Neural progenitor cell (in vitro differentiated cells): ENCODE measurements at regions not wholly inside any gene's neighbourhood (a gene's known extent, or its start where the extent isn't known, plus 50 kb on each side); places are given as distances from the start of the nearest gene placed in this dataset.
"Not testable (repeated sequence)": the region's sequence is repeated elsewhere in the genome, so short reads cannot be mapped to it uniquely, and the experiment has no call there.

ENCODE experiments used
- DNase-seq: peaks from one replicate; pipeline ENCODE4 v3.0.0-alpha.2; 2016; ENCODE audit warnings: low spot score
- H2AFZ ChIP-seq: fragments of 200-600 bp; sonication (generic); replicated peaks from 2 replicates; pipeline ENCODE4 v1.6.1; 2016; ENCODE audit warnings: antibody characterized with exemption
- H3F3A ChIP-seq: fragments of 200-600 bp; sonication (generic); 2 replicates; pipeline ENCODE4 v1.6.1; 2016; ENCODE audit warnings: antibody characterized with exemption, low read depth
- H3K27ac ChIP-seq: fragments of 200-600 bp; sonication (generic); 2 replicates; pipeline ENCODE4 v1.5.1; 2016; ENCODE audit warnings: mild to moderate bottlenecking
- H3K27me3 ChIP-seq: fragments of 200-600 bp; sonication (generic); 2 replicates; pipeline ENCODE4 v1.6.1; 2016; ENCODE audit warnings: mild to moderate bottlenecking, moderate library complexity
- H3K36me3 ChIP-seq: fragments of 200-600 bp; sonication (generic); 2 replicates; pipeline ENCODE4 v1.5.1; 2016
- H3K4me1 ChIP-seq: fragments of 200-600 bp; sonication (generic); 2 replicates; pipeline ENCODE4 v1.6.1; 2016; ENCODE audit warnings: mixed run types
- H3K4me2 ChIP-seq: fragments of 200-600 bp; sonication (generic); 2 replicates; pipeline ENCODE4 v1.6.1; 2016
- H3K4me3 ChIP-seq: fragments of 200-600 bp; sonication (generic); 2 replicates; pipeline ENCODE4 v1.5.1; 2016
- H3K79me2 ChIP-seq: fragments of 200-600 bp; sonication (generic); 2 replicates; pipeline ENCODE4 v1.6.1; 2016; ENCODE audit warnings: low read depth
- H3K9ac ChIP-seq: fragments of 200-600 bp; sonication (generic); 2 replicates; pipeline ENCODE4 v1.6.1; 2016
- H3K9me3 ChIP-seq: fragments of 200-600 bp; sonication (generic); 2 replicates; pipeline ENCODE4 v1.5.1; 2016; ENCODE audit warnings: low read depth
- H4K20me1 ChIP-seq: fragments of 200-600 bp; sonication (generic); 2 replicates; pipeline ENCODE4 v1.6.1; 2016; ENCODE audit warnings: low read depth
- H3K27ac Mint-ChIP-seq: 3 replicates; pipeline ENCODE4 v1.8.0; 2021; ENCODE audit warnings: mixed read lengths
- H3K27me3 Mint-ChIP-seq: 2 replicates; pipeline ENCODE4 v1.8.0; 2022; ENCODE audit warnings: low read depth, mild to moderate bottlenecking, inconsistent platforms, moderate library complexity, mixed read lengths; ENCODE audit not compliant: insufficient read depth
- H3K36me3 Mint-ChIP-seq: 3 replicates; pipeline ENCODE4 v1.8.0; 2021; ENCODE audit warnings: mixed read lengths
- H3K4me1 Mint-ChIP-seq: 3 replicates; pipeline ENCODE4 v1.8.0; 2021; ENCODE audit warnings: mixed read lengths
- H3K4me3 Mint-ChIP-seq: 3 replicates; pipeline ENCODE4 v1.8.0; 2021; ENCODE audit warnings: mild to moderate bottlenecking, moderate library complexity, mixed read lengths
- H3K9me3 Mint-ChIP-seq: 3 replicates; pipeline ENCODE4 v1.8.0; 2020; ENCODE audit warnings: mixed read lengths
- small RNA-seq: library from RNA; depleted of rRNA; stranded (forward); fragments of <200 nt; gene quantifications from one replicate; pipeline ENCODE3, GENCODE V24; 2015

GRCh38 chr1:120239351-120239750 lies 63.0 kb upstream of the SEC22B start:
- H3K36me3 ChIP-seq, H4K20me1 ChIP-seq, H3K9me3 ChIP-seq, H3K4me3 ChIP-seq, H3K27ac ChIP-seq, H3K27me3 Mint-ChIP-seq, H3K36me3 Mint-ChIP-seq, H3K27ac Mint-ChIP-seq, H3K4me2 ChIP-seq, H3K4me1 ChIP-seq, H3K27me3 ChIP-seq, H3K9ac ChIP-seq, H2AFZ ChIP-seq, H3K79me2 ChIP-seq, H3F3A ChIP-seq, DNase-seq, H3K4me1 Mint-ChIP-seq, H3K4me3 Mint-ChIP-seq, H3K9me3 Mint-ChIP-seq: not testable (repeated sequence)

DNA sequence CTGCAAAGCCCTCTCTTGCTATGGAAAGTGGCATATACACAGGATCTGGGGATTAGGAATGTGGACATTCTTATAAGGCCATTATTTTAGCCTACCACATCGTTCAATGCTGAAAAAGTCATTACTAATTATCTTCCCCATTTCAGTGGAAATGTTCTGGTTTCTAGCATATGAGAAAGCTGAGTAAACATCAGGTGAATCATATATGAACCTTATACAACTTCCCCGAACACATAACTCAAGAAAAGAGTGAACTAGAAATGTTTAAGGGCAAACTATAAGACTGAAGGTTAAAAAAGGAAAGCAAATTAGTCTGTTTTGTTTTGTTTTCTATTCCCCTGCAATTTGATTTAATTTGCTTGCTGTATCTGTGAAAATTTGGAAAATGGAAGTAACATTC lies 62.5 kb upstream of the SEC22B start:
- not testable (repeated sequence) for H3K36me3 Mint-ChIP-seq, H3K4me3 ChIP-seq, H3K9me3 ChIP-seq, H3F3A ChIP-seq, H4K20me1 ChIP-seq, H3K27me3 Mint-ChIP-seq, H3K4me1 ChIP-seq, H3K27me3 ChIP-seq, H3K9ac ChIP-seq, H3K27ac Mint-ChIP-seq, DNase-seq, H3K27ac ChIP-seq, H3K36me3 ChIP-seq, H3K4me3 Mint-ChIP-seq, H3K79me2 ChIP-seq, H2AFZ ChIP-seq, H3K4me1 Mint-ChIP-seq, H3K4me2 ChIP-seq, H3K9me3 Mint-ChIP-seq

DNA sequence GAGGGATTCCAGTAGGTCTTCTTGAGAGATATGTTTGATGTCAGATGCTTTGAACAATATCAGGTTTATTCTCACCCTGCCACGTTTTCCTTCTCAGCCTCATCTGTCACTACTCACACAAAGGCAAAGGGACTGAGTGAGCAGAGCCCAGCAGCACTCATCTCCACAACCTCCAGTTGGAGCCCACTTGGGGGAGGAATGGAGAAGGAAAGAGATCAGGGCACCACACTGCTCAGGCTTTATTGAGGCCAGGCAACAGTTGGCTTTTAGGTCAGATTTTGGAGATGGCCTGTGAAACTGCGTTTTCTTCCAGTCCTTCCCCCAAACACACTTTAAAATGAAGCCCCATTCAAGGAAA lies 57.3 kb upstream of the SEC22B start:
- DNase-seq, H3K27ac ChIP-seq, H3K4me3 Mint-ChIP-seq, H3K9ac ChIP-seq, H3K27me3 ChIP-seq, H3K4me1 Mint-ChIP-seq, H3K36me3 ChIP-seq, H3K4me1 ChIP-seq, H3K4me3 ChIP-seq, H3K4me2 ChIP-seq, H3K9me3 Mint-ChIP-seq, H4K20me1 ChIP-seq, H2AFZ ChIP-seq, H3K36me3 Mint-ChIP-seq, H3F3A ChIP-seq, H3K27ac Mint-ChIP-seq, H3K9me3 ChIP-seq, H3K27me3 Mint-ChIP-seq, H3K79me2 ChIP-seq: not testable (repeated sequence)

DNA sequence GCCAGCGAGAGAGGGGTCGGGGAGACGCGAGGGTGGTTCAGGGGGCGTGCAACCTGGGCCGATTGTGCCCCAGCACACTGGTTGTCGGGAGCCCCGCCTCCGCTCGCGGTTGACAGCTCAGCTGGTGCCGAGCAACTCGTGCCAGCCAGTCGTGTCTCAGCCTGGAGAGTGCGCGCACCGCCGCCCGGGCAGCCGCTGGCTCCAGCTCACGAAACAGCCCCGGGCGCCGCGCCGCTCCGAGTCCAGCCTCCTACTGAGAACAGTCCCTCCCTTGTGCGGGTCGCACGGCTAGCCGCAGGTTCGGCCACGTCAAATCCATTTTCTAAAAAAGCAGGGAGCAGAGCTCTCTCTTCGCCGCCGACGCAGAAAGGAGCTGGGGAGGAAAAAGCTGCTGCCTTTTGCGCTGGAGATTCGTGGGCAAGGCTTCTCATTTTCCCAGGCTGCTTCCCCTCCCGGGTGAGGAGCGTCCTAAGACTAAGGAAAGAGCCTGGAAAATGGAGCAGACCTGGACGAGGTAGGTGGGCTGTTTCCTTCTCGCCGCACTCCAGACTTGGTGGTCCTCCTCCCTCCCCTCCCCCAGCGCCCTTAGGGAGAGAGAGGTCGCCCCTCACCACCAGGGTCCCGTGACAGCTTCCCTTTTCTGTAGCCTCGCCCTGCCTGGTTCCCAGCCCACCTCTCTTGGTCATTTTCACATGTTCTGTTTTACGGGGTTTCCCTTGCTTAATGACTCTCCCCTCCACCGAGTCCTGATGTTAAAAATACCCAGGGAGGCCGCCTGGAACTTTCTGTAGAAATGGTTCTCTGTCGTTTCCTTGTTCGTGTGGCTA lies 56.7 kb upstream of the SEC22B start:
- H3F3A ChIP-seq, H3K27me3 Mint-ChIP-seq, H3K27ac ChIP-seq, H3K9me3 Mint-ChIP-seq, H3K4me3 Mint-ChIP-seq, DNase-seq, H3K79me2 ChIP-seq, H2AFZ ChIP-seq, H3K4me3 ChIP-seq, H3K4me1 ChIP-seq, H3K36me3 Mint-ChIP-seq, H3K4me1 Mint-ChIP-seq, H3K4me2 ChIP-seq, H3K27ac Mint-ChIP-seq, H4K20me1 ChIP-seq, H3K27me3 ChIP-seq, H3K36me3 ChIP-seq, H3K9ac ChIP-seq, H3K9me3 ChIP-seq: not testable (repeated sequence)

GRCh38 chr1:120229835-120230234 lies 53.5 kb upstream of the SEC22B start:
- H3K27me3 ChIP-seq, H2AFZ ChIP-seq, H3K9me3 Mint-ChIP-seq, H3K27ac ChIP-seq, H3K27ac Mint-ChIP-seq, H3K4me1 ChIP-seq, H3K9me3 ChIP-seq, H3K79me2 ChIP-seq, H3K36me3 ChIP-seq, H3K4me2 ChIP-seq, H3K36me3 Mint-ChIP-seq, DNase-seq, H3F3A ChIP-seq, H3K4me1 Mint-ChIP-seq, H3K4me3 ChIP-seq, H4K20me1 ChIP-seq, H3K27me3 Mint-ChIP-seq, H3K4me3 Mint-ChIP-seq, H3K9ac ChIP-seq: not testable (repeated sequence)

Small RNA genes lying in the stretch of these regions (small RNA-seq; reads per million reads assigned to genes)
- gene RF00003: 2.9 reads per million, percentile 91 among the genes with 10 or more reads in this experiment
